H9 (cell line): ENCODE measurements at regions not wholly inside any gene's neighbourhood (a gene's known extent, or its start where the extent isn't known, plus 50 kb on each side); places are given as distances from the start of the nearest gene placed in this dataset.
"Not testable (repeated sequence)": the region's sequence is repeated elsewhere in the genome, so short reads cannot be mapped to it uniquely, and the experiment has no call there.

Experiments used
- DNase-seq: peaks from one replicate; pipeline ENCODE4 v3.0.0-alpha.2; 2017
- H2AFZ ChIP-seq: one replicate; pipeline ENCODE4 v1.6.1; 2013; ENCODE audit warnings: mild to moderate bottlenecking, low read length, control low read depth, moderate library complexity
- H2AK5ac ChIP-seq: 2 replicates; pipeline ENCODE4 v1.6.1; 2013; ENCODE audit warnings: low read length, control low read depth, mixed read lengths; ENCODE audit not compliant: insufficient read length
- H2BK120ac ChIP-seq: one replicate; pipeline ENCODE4 v1.6.1; 2013; ENCODE audit warnings: low read depth, mild to moderate bottlenecking, low read length, control low read depth, inconsistent platforms; ENCODE audit not compliant: poor library complexity, severe bottlenecking
- H2BK12ac ChIP-seq: 2 replicates; pipeline ENCODE4 v1.6.1; 2013; ENCODE audit warnings: low read length, control low read depth, mixed read lengths, low read depth; ENCODE audit not compliant: insufficient read length
- H2BK15ac ChIP-seq: 2 replicates; pipeline ENCODE4 v1.6.1; 2013; ENCODE audit warnings: low read depth, low read length, control low read depth
- H2BK20ac ChIP-seq: one replicate; pipeline ENCODE4 v1.6.1; 2013; ENCODE audit warnings: low read depth, mild to moderate bottlenecking, low read length, control low read depth, inconsistent platforms; ENCODE audit not compliant: poor library complexity, severe bottlenecking
- H2BK5ac ChIP-seq: 2 replicates; pipeline ENCODE4 v1.6.1; 2013; ENCODE audit warnings: low read length, control low read depth, mixed read lengths; ENCODE audit not compliant: insufficient read length
- H3K14ac ChIP-seq: 2 replicates; pipeline ENCODE4 v1.6.1; 2013; ENCODE audit warnings: low read length, control low read depth; ENCODE audit not compliant: insufficient read depth
- H3K18ac ChIP-seq: 2 replicates; pipeline ENCODE4 v1.6.1; 2013; ENCODE audit warnings: low read depth, mild to moderate bottlenecking, mixed read lengths, low read length, control low read depth; ENCODE audit not compliant: insufficient read length
- H3K23ac ChIP-seq: 2 replicates; pipeline ENCODE4 v1.6.1; 2013; ENCODE audit warnings: low read length, control low read depth, mixed read lengths, low read depth; ENCODE audit not compliant: insufficient read length
- H3K23me2 ChIP-seq: 2 replicates; pipeline ENCODE4 v1.6.1; 2013; ENCODE audit warnings: low read depth, mild to moderate bottlenecking, mixed read lengths, low read length, control low read depth; ENCODE audit not compliant: insufficient read length, poor library complexity, severe bottlenecking
- H3K27ac ChIP-seq: 2 replicates; pipeline ENCODE4 v1.5.1; 2013; ENCODE audit warnings: low read length, control low read depth, mixed read lengths, low read depth; ENCODE audit not compliant: insufficient read length
- H3K27me3 ChIP-seq: 2 replicates; pipeline ENCODE4 v1.6.1; 2013; ENCODE audit warnings: low read length, control low read depth, inconsistent platforms; ENCODE audit not compliant: insufficient read depth
- H3K4ac ChIP-seq: 2 replicates; pipeline ENCODE4 v1.6.1; 2013; ENCODE audit warnings: low read depth, mild to moderate bottlenecking, control low read depth, inconsistent platforms, low read length, moderate library complexity
- H3K4me1 ChIP-seq: 2 replicates; pipeline ENCODE4 v1.6.1; 2013; ENCODE audit warnings: low read length, control low read depth, inconsistent platforms; ENCODE audit not compliant: insufficient read depth
- H3K4me2 ChIP-seq: 2 replicates; pipeline ENCODE4 v1.6.1; 2013; ENCODE audit warnings: low read length, control low read depth, mixed read lengths; ENCODE audit not compliant: insufficient read length, insufficient read depth
- H3K56ac ChIP-seq: 2 replicates; pipeline ENCODE4 v1.6.1; 2013; ENCODE audit warnings: low read depth, mild to moderate bottlenecking, mixed read lengths, low read length, control low read depth; ENCODE audit not compliant: insufficient read length
- H3K79me1 ChIP-seq: 2 replicates; pipeline ENCODE4 v1.6.1; 2013; ENCODE audit warnings: low read depth, mild to moderate bottlenecking, moderate library complexity, low read length, control low read depth, inconsistent platforms; ENCODE audit not compliant: insufficient read depth, poor library complexity, severe bottlenecking
- H3K79me2 ChIP-seq: 2 replicates; pipeline ENCODE4 v1.6.1; 2013; ENCODE audit warnings: low read length, control low read depth, inconsistent platforms; ENCODE audit not compliant: insufficient read depth
- H3K9ac ChIP-seq: 2 replicates; pipeline ENCODE4 v1.6.1; 2013; ENCODE audit warnings: low read length, control low read depth, mixed read lengths; ENCODE audit not compliant: insufficient read length; ENCODE audit errors: extremely low read depth
- H3K9me3 ChIP-seq: one replicate; pipeline ENCODE4 v1.6.1; 2013; ENCODE audit warnings: low read depth, low read length, inconsistent platforms; ENCODE audit not compliant: control insufficient read depth
- H3T11ph ChIP-seq: one replicate; pipeline ENCODE4 v1.6.1; 2013; ENCODE audit warnings: mild to moderate bottlenecking, low read length, control low read depth, inconsistent platforms
- H4K20me1 ChIP-seq: one replicate; pipeline ENCODE4 v1.6.1; 2013; ENCODE audit not compliant: control insufficient read depth, insufficient read length, insufficient read depth
- H4K5ac ChIP-seq: 2 replicates; pipeline ENCODE4 v1.6.1; 2013; ENCODE audit warnings: low read depth, mild to moderate bottlenecking, mixed read lengths, low read length, control low read depth; ENCODE audit not compliant: insufficient read length
- H4K8ac ChIP-seq: replicated peaks from 2 replicates; pipeline ENCODE4 v1.6.1; 2013; ENCODE audit warnings: low read length, control low read depth, mixed read lengths, low read depth; ENCODE audit not compliant: insufficient read length
- H4K91ac ChIP-seq: 2 replicates; pipeline ENCODE4 v1.6.1; 2013; ENCODE audit warnings: low read depth, mild to moderate bottlenecking, moderate library complexity, mixed read lengths, low read length, control low read depth; ENCODE audit not compliant: insufficient read length
- H3K27ac Mint-ChIP-seq, 3 experiments: 2 replicates in 2 of 3; 3 replicates in 1 of 3; pipeline ENCODE4 v1.8.0; 2020 to 2021; ENCODE audit warnings: mixed read lengths in 3 of 3, mild to moderate bottlenecking in 1 of 3, moderate library complexity in 1 of 3
- H3K27me3 Mint-ChIP-seq: 2 replicates; pipeline ENCODE4 v1.8.0; 2021; ENCODE audit warnings: low read depth, mild to moderate bottlenecking, moderate library complexity, mixed read lengths
- H3K36me3 Mint-ChIP-seq, 3 experiments: 2 replicates in 2 of 3; 3 replicates in 1 of 3; pipeline ENCODE4 v1.8.0; 2020 to 2021; ENCODE audit warnings: low read depth in 3 of 3, mixed read lengths in 3 of 3; ENCODE audit not compliant: insufficient read depth in 1 of 3
- H3K4me1 Mint-ChIP-seq, 2 experiments: 2 replicates each; pipeline ENCODE4 v1.8.0; 2020; ENCODE audit warnings: mixed read lengths in 2 of 2
- H3K4me3 Mint-ChIP-seq, 2 experiments: 2 replicates in 1 of 2; 3 replicates in 1 of 2; pipeline ENCODE4 v1.8.0; 2020 to 2021; ENCODE audit warnings: mild to moderate bottlenecking in 2 of 2, mixed read lengths in 2 of 2, moderate library complexity in 1 of 2
- H3K9me3 Mint-ChIP-seq, 2 experiments: 2 replicates in 1 of 2; 3 replicates in 1 of 2; pipeline ENCODE4 v1.8.0; 2020; ENCODE audit warnings: mild to moderate bottlenecking in 2 of 2, mixed read lengths in 2 of 2, moderate library complexity in 1 of 2
- WGBS: extraction: QIAGEN DNeasy Blood & Tissue Kit; methylation state at CpG from one replicate; pipeline ENCODE4 v1.1.7; 2013; ENCODE audit warnings: missing lambda C conversion rate, low lambda C conversion rate, mixed read lengths; ENCODE audit not compliant: insufficient read length; ENCODE audit errors: extremely low coverage; 5-methylcytosine and 5-hydroxymethylcytosine counted together

GRCh38 chr9:66647675-66648074 is 252.8 kb upstream of the ZNF658 start:
- H3K9me3 Mint-ChIP-seq, H3T11ph ChIP-seq, H4K20me1 ChIP-seq, H2BK15ac ChIP-seq, H3K79me1 ChIP-seq, H3K79me2 ChIP-seq, H4K91ac ChIP-seq, H4K8ac ChIP-seq, H3K27ac ChIP-seq, H2BK20ac ChIP-seq, H3K18ac ChIP-seq, H3K4me1 Mint-ChIP-seq, H3K36me3 Mint-ChIP-seq, H2BK5ac ChIP-seq, H3K27me3 Mint-ChIP-seq, H3K27me3 ChIP-seq, H3K9ac ChIP-seq, H3K9me3 ChIP-seq, H2BK120ac ChIP-seq, H3K27ac Mint-ChIP-seq, H3K23ac ChIP-seq, H3K4me2 ChIP-seq, H3K4me3 Mint-ChIP-seq, H3K14ac ChIP-seq, H3K4ac ChIP-seq, H2AFZ ChIP-seq, H3K4me1 ChIP-seq, H3K56ac ChIP-seq, H3K23me2 ChIP-seq, H4K5ac ChIP-seq, H2AK5ac ChIP-seq, DNase-seq, H2BK12ac ChIP-seq: not testable (repeated sequence)
- WGBS = no CpG with 5 or more reads among the region's 2 CpGs

- not testable (repeated sequence) for H2BK15ac ChIP-seq, H4K20me1 ChIP-seq, H3K9ac ChIP-seq, H3K4me3 Mint-ChIP-seq, H3K56ac ChIP-seq, H3K23ac ChIP-seq, H2BK12ac ChIP-seq, H3K4ac ChIP-seq, H3K4me2 ChIP-seq, H2BK120ac ChIP-seq, H3K27me3 Mint-ChIP-seq, H3K27ac Mint-ChIP-seq, H2BK20ac ChIP-seq, H3K4me1 ChIP-seq, DNase-seq, H3K9me3 Mint-ChIP-seq, H3K36me3 Mint-ChIP-seq, H3K4me1 Mint-ChIP-seq, H3K27ac ChIP-seq, H3K23me2 ChIP-seq, H2AK5ac ChIP-seq, H3K79me1 ChIP-seq, H4K91ac ChIP-seq, H3K27me3 ChIP-seq, H3K9me3 ChIP-seq, H2BK5ac ChIP-seq, H3K14ac ChIP-seq, H3T11ph ChIP-seq, H2AFZ ChIP-seq, H3K79me2 ChIP-seq, H3K18ac ChIP-seq, H4K5ac ChIP-seq, H4K8ac ChIP-seq
Observed at GRCh38 chr9:66690242-66690641, 210.3 kb upstream of the ZNF658 start.
